Liver (tissue), 3 donors: ENCODE measurements at regions not wholly inside any gene's neighbourhood (a gene's known extent, or its start where the extent isn't known, plus 50 kb on each side); places are given as distances from the start of the nearest gene placed in this dataset.

Source experiments
- CTCF ChIP-seq: fragments of 150-350 bp; IDR thresholded peaks from 2 replicates; pipeline ENCODE4 v1.5.1; 2017; ENCODE audit warnings: improper control_type of control experiment, low read depth, low read length; ENCODE audit not compliant: missing input control
- EGR1 ChIP-seq, 2 donors: IDR thresholded peaks; 2 replicates each; pipeline ENCODE4 v1.6.1; 2016 to 2018; ENCODE audit warnings: antibody characterized with exemption in 2 of 2, low read depth in 2 of 2
- GABPA ChIP-seq, 2 donors: IDR thresholded peaks in 1 of 2; conservative IDR thresholded peaks in 1 of 2; 2 replicates each; pipeline ENCODE4 v1.6.1; 2016; ENCODE audit warnings: antibody characterized with exemption in 2 of 2, mild to moderate bottlenecking in 1 of 2, moderate library complexity in 1 of 2
- JUND ChIP-seq, 2 donors: IDR thresholded peaks; 2 replicates each; pipeline ENCODE4 v1.6.1; 2016; ENCODE audit warnings: antibody characterized with exemption in 2 of 2
- REST ChIP-seq: IDR thresholded peaks from 2 replicates; pipeline ENCODE4 v1.6.1; 2016; ENCODE audit warnings: antibody characterized with exemption, mild to moderate bottlenecking
- SP1 ChIP-seq: IDR thresholded peaks from 2 replicates; pipeline ENCODE4 v1.6.1; 2018; ENCODE audit warnings: antibody characterized with exemption, mild to moderate bottlenecking
- donor health status: healthy.
- donor health status: healthy.

GRCh38 chr7:442457-442856 is 77.2 kb downstream of the PDGFA start:
- TF ChIP-seq CTCF, result no peak
- no peak for TF ChIP-seq GABPA (IDR thresholded peaks at IDR 0.05 in 1 of 2, conservative IDR thresholded peaks at IDR 0.05 in 1 of 2)
- TF ChIP-seq REST, result no peak
- TF ChIP-seq EGR1 (IDR thresholded peaks at IDR 0.05; ENCODE audit: low read depth in 2 of 2), result no peak
- TF ChIP-seq JUND (IDR thresholded peaks at IDR 0.05), result no peak
- no peak for TF ChIP-seq SP1
